ENCODE measurements at regions not wholly inside any gene's neighbourhood (a gene's known extent, or its start where the extent isn't known, plus 50 kb on each side); places are given as distances from the start of the nearest gene placed in this dataset.

DNA sequence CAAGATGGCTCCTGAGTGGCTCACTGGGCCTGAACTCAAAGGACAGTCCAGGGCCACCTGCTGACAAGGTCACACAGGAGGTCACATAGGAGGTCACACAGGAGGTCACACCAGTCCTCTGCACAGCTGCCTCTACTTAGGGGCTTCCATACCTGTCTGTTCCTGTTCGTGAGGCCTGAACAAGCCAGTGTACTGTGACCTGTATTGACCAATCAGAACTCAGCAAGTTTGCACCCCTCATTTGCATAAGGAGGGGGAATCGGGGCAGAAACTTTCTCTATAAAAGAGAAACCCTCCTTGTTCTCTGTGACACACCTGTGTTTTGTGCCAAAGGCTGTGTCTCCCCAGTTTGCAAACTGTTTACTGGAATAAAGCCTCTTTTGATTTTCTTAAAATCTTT lies 478.9 kb downstream of the EIPR1 start:
- TF ChIP-seq, protein P1, sequence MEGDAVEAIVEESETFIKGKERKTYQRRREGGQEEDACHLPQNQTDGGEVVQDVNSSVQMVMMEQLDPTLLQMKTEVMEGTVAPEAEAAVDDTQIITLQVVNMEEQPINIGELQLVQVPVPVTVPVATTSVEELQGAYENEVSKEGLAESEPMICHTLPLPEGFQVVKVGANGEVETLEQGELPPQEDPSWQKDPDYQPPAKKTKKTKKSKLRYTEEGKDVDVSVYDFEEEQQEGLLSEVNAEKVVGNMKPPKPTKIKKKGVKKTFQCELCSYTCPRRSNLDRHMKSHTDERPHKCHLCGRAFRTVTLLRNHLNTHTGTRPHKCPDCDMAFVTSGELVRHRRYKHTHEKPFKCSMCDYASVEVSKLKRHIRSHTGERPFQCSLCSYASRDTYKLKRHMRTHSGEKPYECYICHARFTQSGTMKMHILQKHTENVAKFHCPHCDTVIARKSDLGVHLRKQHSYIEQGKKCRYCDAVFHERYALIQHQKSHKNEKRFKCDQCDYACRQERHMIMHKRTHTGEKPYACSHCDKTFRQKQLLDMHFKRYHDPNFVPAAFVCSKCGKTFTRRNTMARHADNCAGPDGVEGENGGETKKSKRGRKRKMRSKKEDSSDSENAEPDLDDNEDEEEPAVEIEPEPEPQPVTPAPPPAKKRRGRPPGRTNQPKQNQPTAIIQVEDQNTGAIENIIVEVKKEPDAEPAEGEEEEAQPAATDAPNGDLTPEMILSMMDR (IDR thresholded peaks at IDR 0.05) = no peak
- no peak for TF ChIP-seq POLR2A (IDR thresholded peaks at IDR 0.05)

All from uterus (tissue), 2 donors.